H9 (cell line): ENCODE measurements at regions not wholly inside any gene's neighbourhood (a gene's known extent, or its start where the extent isn't known, plus 50 kb on each side); places are given as distances from the start of the nearest gene placed in this dataset.

Experiments
- DNase-seq: peaks from one replicate; pipeline ENCODE4 v3.0.0-alpha.2; 2017
- H2AFZ ChIP-seq: one replicate; pipeline ENCODE4 v1.6.1; 2013; ENCODE audit warnings: mild to moderate bottlenecking, low read length, control low read depth, moderate library complexity
- H2AK5ac ChIP-seq: 2 replicates; pipeline ENCODE4 v1.6.1; 2013; ENCODE audit warnings: low read length, control low read depth, mixed read lengths; ENCODE audit not compliant: insufficient read length
- H2BK120ac ChIP-seq: one replicate; pipeline ENCODE4 v1.6.1; 2013; ENCODE audit warnings: low read depth, mild to moderate bottlenecking, low read length, control low read depth, inconsistent platforms; ENCODE audit not compliant: poor library complexity, severe bottlenecking
- H2BK12ac ChIP-seq: 2 replicates; pipeline ENCODE4 v1.6.1; 2013; ENCODE audit warnings: low read length, control low read depth, mixed read lengths, low read depth; ENCODE audit not compliant: insufficient read length
- H2BK15ac ChIP-seq: 2 replicates; pipeline ENCODE4 v1.6.1; 2013; ENCODE audit warnings: low read depth, low read length, control low read depth
- H2BK20ac ChIP-seq: one replicate; pipeline ENCODE4 v1.6.1; 2013; ENCODE audit warnings: low read depth, mild to moderate bottlenecking, low read length, control low read depth, inconsistent platforms; ENCODE audit not compliant: poor library complexity, severe bottlenecking
- H2BK5ac ChIP-seq: 2 replicates; pipeline ENCODE4 v1.6.1; 2013; ENCODE audit warnings: low read length, control low read depth, mixed read lengths; ENCODE audit not compliant: insufficient read length
- H3K14ac ChIP-seq: 2 replicates; pipeline ENCODE4 v1.6.1; 2013; ENCODE audit warnings: low read length, control low read depth; ENCODE audit not compliant: insufficient read depth
- H3K18ac ChIP-seq: 2 replicates; pipeline ENCODE4 v1.6.1; 2013; ENCODE audit warnings: low read depth, mild to moderate bottlenecking, mixed read lengths, low read length, control low read depth; ENCODE audit not compliant: insufficient read length
- H3K23ac ChIP-seq: 2 replicates; pipeline ENCODE4 v1.6.1; 2013; ENCODE audit warnings: low read length, control low read depth, mixed read lengths, low read depth; ENCODE audit not compliant: insufficient read length
- H3K23me2 ChIP-seq: 2 replicates; pipeline ENCODE4 v1.6.1; 2013; ENCODE audit warnings: low read depth, mild to moderate bottlenecking, mixed read lengths, low read length, control low read depth; ENCODE audit not compliant: insufficient read length, poor library complexity, severe bottlenecking
- H3K27ac ChIP-seq: 2 replicates; pipeline ENCODE4 v1.5.1; 2013; ENCODE audit warnings: low read length, control low read depth, mixed read lengths, low read depth; ENCODE audit not compliant: insufficient read length
- H3K27me3 ChIP-seq: 2 replicates; pipeline ENCODE4 v1.6.1; 2013; ENCODE audit warnings: low read length, control low read depth, inconsistent platforms; ENCODE audit not compliant: insufficient read depth
- H3K4ac ChIP-seq: 2 replicates; pipeline ENCODE4 v1.6.1; 2013; ENCODE audit warnings: low read depth, mild to moderate bottlenecking, control low read depth, inconsistent platforms, low read length, moderate library complexity
- H3K4me1 ChIP-seq: 2 replicates; pipeline ENCODE4 v1.6.1; 2013; ENCODE audit warnings: low read length, control low read depth, inconsistent platforms; ENCODE audit not compliant: insufficient read depth
- H3K4me2 ChIP-seq: 2 replicates; pipeline ENCODE4 v1.6.1; 2013; ENCODE audit warnings: low read length, control low read depth, mixed read lengths; ENCODE audit not compliant: insufficient read length, insufficient read depth
- H3K56ac ChIP-seq: 2 replicates; pipeline ENCODE4 v1.6.1; 2013; ENCODE audit warnings: low read depth, mild to moderate bottlenecking, mixed read lengths, low read length, control low read depth; ENCODE audit not compliant: insufficient read length
- H3K79me1 ChIP-seq: 2 replicates; pipeline ENCODE4 v1.6.1; 2013; ENCODE audit warnings: low read depth, mild to moderate bottlenecking, moderate library complexity, low read length, control low read depth, inconsistent platforms; ENCODE audit not compliant: insufficient read depth, poor library complexity, severe bottlenecking
- H3K79me2 ChIP-seq: 2 replicates; pipeline ENCODE4 v1.6.1; 2013; ENCODE audit warnings: low read length, control low read depth, inconsistent platforms; ENCODE audit not compliant: insufficient read depth
- H3K9ac ChIP-seq: 2 replicates; pipeline ENCODE4 v1.6.1; 2013; ENCODE audit warnings: low read length, control low read depth, mixed read lengths; ENCODE audit not compliant: insufficient read length; ENCODE audit errors: extremely low read depth
- H3K9me3 ChIP-seq: one replicate; pipeline ENCODE4 v1.6.1; 2013; ENCODE audit warnings: low read depth, low read length, inconsistent platforms; ENCODE audit not compliant: control insufficient read depth
- H3T11ph ChIP-seq: one replicate; pipeline ENCODE4 v1.6.1; 2013; ENCODE audit warnings: mild to moderate bottlenecking, low read length, control low read depth, inconsistent platforms
- H4K20me1 ChIP-seq: one replicate; pipeline ENCODE4 v1.6.1; 2013; ENCODE audit not compliant: control insufficient read depth, insufficient read length, insufficient read depth
- H4K5ac ChIP-seq: 2 replicates; pipeline ENCODE4 v1.6.1; 2013; ENCODE audit warnings: low read depth, mild to moderate bottlenecking, mixed read lengths, low read length, control low read depth; ENCODE audit not compliant: insufficient read length
- H4K8ac ChIP-seq: replicated peaks from 2 replicates; pipeline ENCODE4 v1.6.1; 2013; ENCODE audit warnings: low read length, control low read depth, mixed read lengths, low read depth; ENCODE audit not compliant: insufficient read length
- H4K91ac ChIP-seq: 2 replicates; pipeline ENCODE4 v1.6.1; 2013; ENCODE audit warnings: low read depth, mild to moderate bottlenecking, moderate library complexity, mixed read lengths, low read length, control low read depth; ENCODE audit not compliant: insufficient read length
- H3K27ac Mint-ChIP-seq, 3 experiments: 2 replicates in 2 of 3; 3 replicates in 1 of 3; pipeline ENCODE4 v1.8.0; 2020 to 2021; ENCODE audit warnings: mixed read lengths in 3 of 3, mild to moderate bottlenecking in 1 of 3, moderate library complexity in 1 of 3
- H3K27me3 Mint-ChIP-seq: 2 replicates; pipeline ENCODE4 v1.8.0; 2021; ENCODE audit warnings: low read depth, mild to moderate bottlenecking, moderate library complexity, mixed read lengths
- H3K36me3 Mint-ChIP-seq, 3 experiments: 2 replicates in 2 of 3; 3 replicates in 1 of 3; pipeline ENCODE4 v1.8.0; 2020 to 2021; ENCODE audit warnings: low read depth in 3 of 3, mixed read lengths in 3 of 3; ENCODE audit not compliant: insufficient read depth in 1 of 3
- H3K4me1 Mint-ChIP-seq, 2 experiments: 2 replicates each; pipeline ENCODE4 v1.8.0; 2020; ENCODE audit warnings: mixed read lengths in 2 of 2
- H3K4me3 Mint-ChIP-seq, 2 experiments: 2 replicates in 1 of 2; 3 replicates in 1 of 2; pipeline ENCODE4 v1.8.0; 2020 to 2021; ENCODE audit warnings: mild to moderate bottlenecking in 2 of 2, mixed read lengths in 2 of 2, moderate library complexity in 1 of 2
- H3K9me3 Mint-ChIP-seq, 2 experiments: 2 replicates in 1 of 2; 3 replicates in 1 of 2; pipeline ENCODE4 v1.8.0; 2020; ENCODE audit warnings: mild to moderate bottlenecking in 2 of 2, mixed read lengths in 2 of 2, moderate library complexity in 1 of 2
- WGBS: extraction: QIAGEN DNeasy Blood & Tissue Kit; methylation state at CpG from one replicate; pipeline ENCODE4 v1.1.7; 2013; ENCODE audit warnings: missing lambda C conversion rate, low lambda C conversion rate, mixed read lengths; ENCODE audit not compliant: insufficient read length; ENCODE audit errors: extremely low coverage; 5-methylcytosine and 5-hydroxymethylcytosine counted together
- TF ChIP-seq, protein P1 (sequence below): fragments of 200-600 bp; sonication (generic); conservative IDR thresholded peaks from 3 replicates; pipeline ENCODE4 v1.8.0; 2021; ENCODE audit warnings: antibody characterized with exemption, mild to moderate bottlenecking

GRCh38 chrX:34880656-34881055, 61.9 kb upstream of the FAM47B start:
- Mint-ChIP-seq H3K36me3 (peaks cover 0 to 1% (median 0%) of the 10 kb centered on the region in 3 experiments; a peak in 1 of 7 replicates), H3K27ac (no peak overlapping the region), H3K9me3 (peaks cover 0 to 51% of the 10 kb centered on the region in 2 experiments; a peak in 4 of 5 replicates), H3K4me1 (peaks cover 4% of the 10 kb centered on the region in 2 experiments; a peak in 2 of 4 replicates), H3K4me3 (no peak overlapping the region), H3K27me3 (no peaks in the 10 kb centered on the region; the same call in 1 of the 2 replicates)
- Histone ChIP-seq H2BK15ac (no peak overlapping the region), H3K9ac (no peak overlapping the region), H4K8ac (no peak overlapping the region), H2AFZ (no peak overlapping the region), H4K5ac (no peak overlapping the region), H3K23me2 (no peaks in the 10 kb centered on the region), H3K14ac (no peak overlapping the region), H3K56ac (no peak overlapping the region), H3K79me1 (no peaks in the 10 kb centered on the region), H2AK5ac (no peak overlapping the region), H3K27me3 (no peaks in the 10 kb centered on the region), H3T11ph (no peak overlapping the region), H2BK12ac (no peak overlapping the region), H3K79me2 (no peaks in the 10 kb centered on the region), H3K4me1 (no peaks in the 10 kb centered on the region), H3K27ac (no peak overlapping the region), H3K18ac (no peak overlapping the region), H2BK120ac (no peak overlapping the region), H3K23ac (no peak overlapping the region), H4K91ac (no peak overlapping the region), H4K20me1 (no peaks in the 10 kb centered on the region), H2BK5ac (no peak overlapping the region), H2BK20ac (no peak overlapping the region), H3K9me3 (no peaks in the 10 kb centered on the region), H3K4ac (no peak overlapping the region), H3K4me2 (no peak overlapping the region)
- no peak for DNase-seq
- TF ChIP-seq, protein P1, sequence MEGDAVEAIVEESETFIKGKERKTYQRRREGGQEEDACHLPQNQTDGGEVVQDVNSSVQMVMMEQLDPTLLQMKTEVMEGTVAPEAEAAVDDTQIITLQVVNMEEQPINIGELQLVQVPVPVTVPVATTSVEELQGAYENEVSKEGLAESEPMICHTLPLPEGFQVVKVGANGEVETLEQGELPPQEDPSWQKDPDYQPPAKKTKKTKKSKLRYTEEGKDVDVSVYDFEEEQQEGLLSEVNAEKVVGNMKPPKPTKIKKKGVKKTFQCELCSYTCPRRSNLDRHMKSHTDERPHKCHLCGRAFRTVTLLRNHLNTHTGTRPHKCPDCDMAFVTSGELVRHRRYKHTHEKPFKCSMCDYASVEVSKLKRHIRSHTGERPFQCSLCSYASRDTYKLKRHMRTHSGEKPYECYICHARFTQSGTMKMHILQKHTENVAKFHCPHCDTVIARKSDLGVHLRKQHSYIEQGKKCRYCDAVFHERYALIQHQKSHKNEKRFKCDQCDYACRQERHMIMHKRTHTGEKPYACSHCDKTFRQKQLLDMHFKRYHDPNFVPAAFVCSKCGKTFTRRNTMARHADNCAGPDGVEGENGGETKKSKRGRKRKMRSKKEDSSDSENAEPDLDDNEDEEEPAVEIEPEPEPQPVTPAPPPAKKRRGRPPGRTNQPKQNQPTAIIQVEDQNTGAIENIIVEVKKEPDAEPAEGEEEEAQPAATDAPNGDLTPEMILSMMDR: no peak
- WGBS: no CpG with 5 or more reads among the region's 2 CpGs
